GM12878 (cell line): ENCODE measurements at regions not wholly inside any gene's neighbourhood (a gene's known extent, or its start where the extent isn't known, plus 50 kb on each side); places are given as distances from the start of the nearest gene placed in this dataset.

Experiments
- ATAC-seq: fragments of 200-7000 bp; cut with Tn5 transposase; 3 replicates; pipeline ENCODE4 v1.9.1; 2020; ENCODE audit warnings: mild to moderate bottlenecking, moderate library complexity
- BruUV-seq: library from RNA; stranded (reverse); fragments of 400-500 nt; replicated peaks from 2 replicates; lab custom pipeline; 2021; lab: Mats Ljungman, UMichigan
- CTCF ChIA-PET: fragments of 300-600 bp; sonication (Branson Sonifier 250); formaldehyde crosslinking; extraction: SDS; loops from one replicate; lab custom pipeline; 2021; ENCODE audit warnings: inconsistent platforms; lab: Yijun Ruan, JAX
- POLR2A ChIA-PET: fragments of 350-600 bp; formaldehyde crosslinking; extraction: SDS; loops from one replicate; lab custom pipeline; 2021; ENCODE audit warnings: inconsistent platforms; lab: Charles Lee
- RAD21 ChIA-PET: fragments of 300-600 bp; sonication (Branson Sonifier 250); formaldehyde crosslinking; loops from one replicate; lab custom pipeline; 2023; ENCODE audit warnings: antibody characterized with exemption; ENCODE audit not compliant: unreplicated experiment; lab: Charles Lee
- SMC1A ChIA-PET: fragments of 300-600 bp; sonication (Branson Sonifier 250); formaldehyde crosslinking; loops from one replicate; lab custom pipeline; 2023; ENCODE audit not compliant: unreplicated experiment, uncharacterized antibody; lab: Charles Lee
- DNase-seq: peaks from one replicate; pipeline ENCODE4 v3.0.0-alpha.2; 2011; ENCODE audit warnings: low read depth, low spot score
- FAIRE-seq: peaks from 3 replicates; lab custom pipeline; 2011; peaks lifted over from hg19 to GRCh38; lab: Jason Lieb, UNC
- H2AFZ ChIP-seq: 2 replicates; pipeline ENCODE4 v1.6.0; 2011; ENCODE audit warnings: low read depth, low read length, control low read depth; ENCODE audit not compliant: control insufficient read depth
- H3K27ac ChIP-seq: 2 replicates; pipeline ENCODE4 v1.5.1; 2011; ENCODE audit warnings: control low read depth; ENCODE audit not compliant: control insufficient read depth, insufficient read depth
- H3K27me3 ChIP-seq, 2 experiments: replicated peaks in 1 of 2; 2 replicates each; pipeline versions ENCODE4 v1.6.0 to v1.6.1; 2011; ENCODE audit warnings: low read length in 1 of 2; ENCODE audit not compliant: control insufficient read depth in 2 of 2, insufficient read depth in 2 of 2
- H3K36me3 ChIP-seq, 2 experiments: 2 replicates each; pipeline ENCODE4 v1.5.1; 2011; ENCODE audit warnings: low read length in 1 of 2; ENCODE audit not compliant: control insufficient read depth in 2 of 2, insufficient read depth in 2 of 2
- H3K4me1 ChIP-seq: 2 replicates; pipeline ENCODE4 v1.6.1; 2011; ENCODE audit warnings: mild to moderate bottlenecking, low read length, moderate library complexity, mixed read lengths; ENCODE audit not compliant: control insufficient read depth, insufficient read depth
- H3K4me2 ChIP-seq: 2 replicates; pipeline ENCODE4 v1.6.0; 2011; ENCODE audit warnings: control low read depth; ENCODE audit not compliant: control insufficient read depth, insufficient read depth
- H3K4me3 ChIP-seq: fragments of 200-600 bp; sonication (generic); 2 replicates; pipeline ENCODE4 v1.5.1; 2016
- H3K79me2 ChIP-seq: 2 replicates; pipeline ENCODE4 v1.6.0; 2011; ENCODE audit warnings: low read length; ENCODE audit not compliant: control insufficient read depth, insufficient read depth
- H3K9ac ChIP-seq: 2 replicates; pipeline ENCODE4 v1.8.0; 2011; ENCODE audit warnings: low read length, control low read depth, mixed read lengths; ENCODE audit not compliant: control insufficient read depth, insufficient read depth
- H3K9me3 ChIP-seq: replicated peaks from 3 replicates; pipeline ENCODE4 v1.5.1; 2011; ENCODE audit warnings: mild to moderate bottlenecking, low read length; ENCODE audit not compliant: control insufficient read depth, insufficient read depth
- H4K20me1 ChIP-seq: 2 replicates; pipeline ENCODE4 v1.6.0; 2011; ENCODE audit not compliant: control insufficient read depth, insufficient read depth
- CUX1 ChIP-seq: IDR thresholded peaks from 2 replicates; pipeline ENCODE4 v1.6.1; 2012; ENCODE audit warnings: improper control_type of control experiment, low read depth, low read length; ENCODE audit not compliant: insufficient replicate concordance
- ETV6 ChIP-seq, 2 experiments: fragments of 450-650 bp in 1 of 2; IDR thresholded peaks in 1 of 2; conservative IDR thresholded peaks in 1 of 2; 2 replicates each; pipeline ENCODE4 v1.6.1; 2014; ENCODE audit warnings: antibody characterized with exemption in 1 of 2, borderline replicate concordance in 1 of 2, low read depth in 1 of 2, mild to moderate bottlenecking in 1 of 2, moderate library complexity in 1 of 2
- HCFC1 ChIP-seq: fragments of 150-350 bp; IDR thresholded peaks from 2 replicates; pipeline ENCODE4 v1.6.1; 2014; ENCODE audit warnings: low read length
- MLLT1 ChIP-seq: fragments of 450-650 bp; IDR thresholded peaks from 2 replicates; pipeline ENCODE4 v1.6.1; 2016; ENCODE audit warnings: mild to moderate bottlenecking
- NFIC ChIP-seq: IDR thresholded peaks from 2 replicates; pipeline ENCODE4 v1.6.1; 2012; ENCODE audit warnings: low read depth, mild to moderate bottlenecking, inconsistent platforms, low read length, moderate library complexity
- NFYB ChIP-seq: IDR thresholded peaks from 2 replicates; pipeline ENCODE4 v1.6.1; 2011; ENCODE audit warnings: low read depth, mild to moderate bottlenecking, low read length, improper control_type of control experiment, moderate library complexity; ENCODE audit not compliant: insufficient read depth
- PKNOX1 ChIP-seq: fragments of 450-650 bp; IDR thresholded peaks from 2 replicates; pipeline ENCODE4 v1.6.1; 2016; ENCODE audit warnings: mild to moderate bottlenecking
- POLR2AphosphoS2 ChIP-seq: IDR thresholded peaks from 2 replicates; pipeline ENCODE4 v1.6.1; 2011; ENCODE audit warnings: low read depth, mild to moderate bottlenecking, low read length, improper control_type of control experiment, moderate library complexity
- RAD51 ChIP-seq: fragments of 450-650 bp; IDR thresholded peaks from 2 replicates; pipeline ENCODE4 v1.6.1; 2016; ENCODE audit warnings: moderate library complexity, mild to moderate bottlenecking, inconsistent platforms
- RELA ChIP-seq: fragments of 450-650 bp; IDR thresholded peaks from 2 replicates; pipeline ENCODE4 v1.8.0; 2014; ENCODE audit warnings: borderline replicate concordance; ENCODE audit not compliant: partially characterized antibody
- SMARCA5 ChIP-seq: fragments of 450-650 bp; IDR thresholded peaks from 2 replicates; pipeline ENCODE4 v1.6.1; 2017; ENCODE audit warnings: mild to moderate bottlenecking
- SREBF1 ChIP-seq: IDR thresholded peaks from 2 replicates; pipeline ENCODE4 v1.6.1; 2012; ENCODE audit warnings: mild to moderate bottlenecking, low read length
- SUPT20H ChIP-seq: IDR thresholded peaks from 2 replicates; pipeline ENCODE4 v1.6.1; 2011; ENCODE audit warnings: low read depth, mild to moderate bottlenecking, low read length, moderate library complexity, borderline replicate concordance; ENCODE audit not compliant: control insufficient read depth
- TAF1 ChIP-seq: IDR thresholded peaks from 2 replicates; pipeline ENCODE4 v1.6.1; 2011; ENCODE audit warnings: mild to moderate bottlenecking, low read depth, low read length, borderline replicate concordance
- ZNF384 ChIP-seq: IDR thresholded peaks from 2 replicates; pipeline ENCODE4 v1.6.1; 2012; ENCODE audit warnings: low read depth, mild to moderate bottlenecking, low read length, improper control_type of control experiment, borderline replicate concordance
- ZNF622 ChIP-seq: fragments of 450-650 bp; IDR thresholded peaks from 2 replicates; pipeline ENCODE4 v1.6.1; 2017; ENCODE audit warnings: mild to moderate bottlenecking, inconsistent platforms
- ZZZ3 ChIP-seq: IDR thresholded peaks from 2 replicates; pipeline ENCODE4 v1.6.1; 2011; ENCODE audit warnings: low read depth; ENCODE audit not compliant: control insufficient read depth, insufficient read length
- WGBS: methylation state at CpG from one replicate; pipeline ENCODE4 v1.1.6; 2016; ENCODE audit warnings: low lambda C conversion rate; ENCODE audit not compliant: insufficient replicate concordance, insufficient coverage; ENCODE audit errors: missing lambda C conversion rate; 5-methylcytosine and 5-hydroxymethylcytosine counted together
- in situ Hi-C: fragments of 300-500 bp; cut with MboI; formaldehyde crosslinking; loops from 9 replicates; pipeline ENCODE4 v1.14.3; 2018; ENCODE audit warnings: mixed read lengths
- intact Hi-C: fragments of 100-400 bp; cut with micrococcal nuclease; formaldehyde crosslinking; loops from one replicate; pipeline ENCODE4 v1.14.2; 2022; ENCODE audit not compliant: unreplicated experiment

- no peak overlapping the region for H3K9ac ChIP-seq
- FAIRE-seq (no peak), ATAC-seq (no peak), DNase-seq (no peak)
- no peaks in the 10 kb centered on the region for H3K4me1 ChIP-seq
- SMC1A ChIA-PET, result no interaction called here
- H3K36me3 ChIP-seq, result no peaks in the 10 kb centered on the region
- no peaks in the 10 kb centered on the region for H3K79me2 ChIP-seq
- H3K27ac ChIP-seq, result no peak overlapping the region
- no peak overlapping the region for H3K4me2 ChIP-seq
- H2AFZ ChIP-seq, result no peak overlapping the region
- in situ Hi-C loops, result no loop called here
- intact Hi-C loops, result no loop called here
- POLR2A ChIA-PET, result no interaction called here
- no peaks in the 10 kb centered on the region for H4K20me1 ChIP-seq
- H3K4me3 ChIP-seq, result no peak overlapping the region
- RAD21 ChIA-PET, result interaction anchor here (0.7 kb wide), 1 partner anchor 143 kb away, joined by 3 read pairs; no protein-coding TSS in a partner anchor
- no TSS peak for BruUV-seq
- CTCF ChIA-PET, result interaction anchor here (1.4 kb wide), 1 partner anchor 142 kb away, joined by 3 read pairs; no protein-coding TSS in a partner anchor
- TF ChIP-seq ZNF622, result no peak
- no peak for TF ChIP-seq ZZZ3
- TF ChIP-seq POLR2AphosphoS2, result no peak
- no peak for TF ChIP-seq NFYB
- TF ChIP-seq RELA, result no peak
- TF ChIP-seq HCFC1, result no peak
- no peak for TF ChIP-seq ZNF384
- TF ChIP-seq SUPT20H, result no peak
- no peak for TF ChIP-seq RAD51
- no peak for TF ChIP-seq PKNOX1
- TF ChIP-seq CUX1, result no peak
- TF ChIP-seq MLLT1, result no peak
- TF ChIP-seq TAF1, result no peak
- no peak for TF ChIP-seq SREBF1
- no peak for TF ChIP-seq SMARCA5
- TF ChIP-seq ETV6 (conservative IDR thresholded peaks at IDR 0.05 in 1 of 2, IDR thresholded peaks at IDR 0.05 in 1 of 2; ENCODE audit: borderline replicate concordance in 1 of 2, low read depth in 1 of 2), result no peak
- TF ChIP-seq NFIC, result no peak
- 73% methylated on average over 2 of the region's 2 CpGs for WGBS
- no peaks in the 10 kb centered on the region for H3K9me3 ChIP-seq
- H3K27me3 ChIP-seq, result peaks cover 0 to 5% of the 10 kb centered on the region in 2 experiments; a peak in 2 of 4 replicates
Measured at GRCh38 chr1:182286761-182287160, 104.8 kb downstream of the GLUL start.
